ENCODE measurements at regions not wholly inside any gene's neighbourhood (a gene's known extent, or its start where the extent isn't known, plus 50 kb on each side); places are given as distances from the start of the nearest gene placed in this dataset.

DNA sequence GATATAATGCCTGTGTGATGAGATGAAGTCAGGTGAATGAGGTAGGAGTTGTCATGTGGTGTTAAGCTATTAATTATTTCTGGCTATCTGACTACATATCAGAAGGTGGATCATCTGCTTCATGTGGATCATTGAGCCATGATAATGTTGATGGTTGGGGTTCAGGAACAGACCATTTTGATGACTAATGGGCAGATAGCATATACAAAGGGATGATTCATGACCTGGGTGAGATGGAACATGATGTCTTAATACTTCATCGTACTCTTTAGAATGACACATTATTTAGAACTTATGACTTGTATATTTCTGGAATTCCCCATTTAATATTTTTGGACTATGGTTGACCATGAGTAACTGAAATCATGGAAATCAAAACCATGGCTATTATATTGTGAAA lies 155.1 kb downstream of the OR13A1 start:
- TF ChIP-seq POLR2A (IDR thresholded peaks at IDR 0.05), result no peak
- TF ChIP-seq, protein P1, sequence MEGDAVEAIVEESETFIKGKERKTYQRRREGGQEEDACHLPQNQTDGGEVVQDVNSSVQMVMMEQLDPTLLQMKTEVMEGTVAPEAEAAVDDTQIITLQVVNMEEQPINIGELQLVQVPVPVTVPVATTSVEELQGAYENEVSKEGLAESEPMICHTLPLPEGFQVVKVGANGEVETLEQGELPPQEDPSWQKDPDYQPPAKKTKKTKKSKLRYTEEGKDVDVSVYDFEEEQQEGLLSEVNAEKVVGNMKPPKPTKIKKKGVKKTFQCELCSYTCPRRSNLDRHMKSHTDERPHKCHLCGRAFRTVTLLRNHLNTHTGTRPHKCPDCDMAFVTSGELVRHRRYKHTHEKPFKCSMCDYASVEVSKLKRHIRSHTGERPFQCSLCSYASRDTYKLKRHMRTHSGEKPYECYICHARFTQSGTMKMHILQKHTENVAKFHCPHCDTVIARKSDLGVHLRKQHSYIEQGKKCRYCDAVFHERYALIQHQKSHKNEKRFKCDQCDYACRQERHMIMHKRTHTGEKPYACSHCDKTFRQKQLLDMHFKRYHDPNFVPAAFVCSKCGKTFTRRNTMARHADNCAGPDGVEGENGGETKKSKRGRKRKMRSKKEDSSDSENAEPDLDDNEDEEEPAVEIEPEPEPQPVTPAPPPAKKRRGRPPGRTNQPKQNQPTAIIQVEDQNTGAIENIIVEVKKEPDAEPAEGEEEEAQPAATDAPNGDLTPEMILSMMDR (IDR thresholded peaks at IDR 0.05), result no peak
- no peak for TF ChIP-seq EP300 (IDR thresholded peaks at IDR 0.05)
- TF ChIP-seq POLR2AphosphoS5 (IDR thresholded peaks at IDR 0.05), result no peak

Measured in upper lobe of left lung (tissue), 4 donors.